CD4-positive, alpha-beta memory T cell (primary cell): ENCODE measurements at regions not wholly inside any gene's neighbourhood (a gene's known extent, or its start where the extent isn't known, plus 50 kb on each side); places are given as distances from the start of the nearest gene placed in this dataset.

Experiments
- CTCF ChIA-PET: fragments of 350-600 bp; sonication (Branson Sonifier 250); formaldehyde crosslinking; loops from one replicate; lab custom pipeline; 2021; ENCODE audit warnings: inconsistent platforms; ENCODE audit not compliant: partially characterized antibody; lab: Charles Lee
- POLR2A ChIA-PET: fragments of 350-600 bp; sonication (Branson Sonifier 250); formaldehyde crosslinking; loops from one replicate; lab custom pipeline; 2021; ENCODE audit not compliant: partially characterized antibody; lab: Charles Lee
- DNase-seq, 5 donors: peaks; one replicate each; pipeline versions ENCODE4 v3.0.0 to v3.0.0-alpha.2; 2020 to 2022; ENCODE audit warnings: mixed read lengths in 1 of 5
- H3K27ac ChIP-seq: one replicate; pipeline ENCODE4 v1.7.0; 2013; ENCODE audit warnings: low read depth, low read length
- H3K27me3 ChIP-seq: 2 replicates; pipeline ENCODE4 v1.7.0; 2013; ENCODE audit warnings: mild to moderate bottlenecking, low read length, moderate library complexity; ENCODE audit not compliant: insufficient read depth
- H3K36me3 ChIP-seq: 2 replicates; pipeline ENCODE4 v1.7.0; 2013; ENCODE audit warnings: mild to moderate bottlenecking, low read length, moderate library complexity; ENCODE audit not compliant: insufficient read depth
- H3K4me1 ChIP-seq: 2 replicates; pipeline ENCODE4 v1.7.0; 2013; ENCODE audit warnings: mild to moderate bottlenecking, low read length, moderate library complexity; ENCODE audit not compliant: insufficient read depth
- H3K4me3 ChIP-seq, 2 donors: one replicate each; pipeline ENCODE4 v1.7.0; 2013; ENCODE audit warnings: low read length in 2 of 2, mild to moderate bottlenecking in 1 of 2
- H3K9me3 ChIP-seq, 2 donors: one replicate each; pipeline ENCODE4 v1.7.0; 2013; ENCODE audit warnings: low read length in 2 of 2, control low read depth in 1 of 2; ENCODE audit not compliant: control insufficient read depth in 1 of 2
- H3K27ac Mint-ChIP-seq, 7 donors: one replicate each; pipeline ENCODE4 v1.8.0; 2020 to 2021; ENCODE audit warnings: mixed read lengths in 7 of 7, mild to moderate bottlenecking in 6 of 7, inconsistent platforms in 3 of 7, moderate library complexity in 3 of 7
- H3K27me3 Mint-ChIP-seq, 2 donors: one replicate each; pipeline ENCODE4 v1.8.0; 2020 to 2021; ENCODE audit warnings: mixed read lengths in 2 of 2
- H3K36me3 Mint-ChIP-seq, 2 donors: one replicate each; pipeline ENCODE4 v1.8.0; 2020 to 2021; ENCODE audit warnings: mixed read lengths in 2 of 2, inconsistent platforms in 1 of 2, mild to moderate bottlenecking in 1 of 2
- H3K4me1 Mint-ChIP-seq, 4 donors: one replicate each; pipeline ENCODE4 v1.8.0; 2020 to 2021; ENCODE audit warnings: mixed read lengths in 4 of 4, mild to moderate bottlenecking in 1 of 4
- H3K4me3 Mint-ChIP-seq, 8 donors: one replicate each; pipeline ENCODE4 v1.8.0; 2020 to 2021; ENCODE audit warnings: mixed read lengths in 8 of 8, mild to moderate bottlenecking in 7 of 8, moderate library complexity in 6 of 8, inconsistent platforms in 3 of 8
- H3K9me3 Mint-ChIP-seq, 8 donors: one replicate each; pipeline ENCODE4 v1.8.0; 2020 to 2021; ENCODE audit warnings: mixed read lengths in 8 of 8, mild to moderate bottlenecking in 5 of 8, inconsistent platforms in 3 of 8, moderate library complexity in 1 of 8
- intact Hi-C: fragments of 100-400 bp; cut with micrococcal nuclease; formaldehyde crosslinking; loops from one replicate; pipeline ENCODE4 v1.15.1; 2023

DNA sequence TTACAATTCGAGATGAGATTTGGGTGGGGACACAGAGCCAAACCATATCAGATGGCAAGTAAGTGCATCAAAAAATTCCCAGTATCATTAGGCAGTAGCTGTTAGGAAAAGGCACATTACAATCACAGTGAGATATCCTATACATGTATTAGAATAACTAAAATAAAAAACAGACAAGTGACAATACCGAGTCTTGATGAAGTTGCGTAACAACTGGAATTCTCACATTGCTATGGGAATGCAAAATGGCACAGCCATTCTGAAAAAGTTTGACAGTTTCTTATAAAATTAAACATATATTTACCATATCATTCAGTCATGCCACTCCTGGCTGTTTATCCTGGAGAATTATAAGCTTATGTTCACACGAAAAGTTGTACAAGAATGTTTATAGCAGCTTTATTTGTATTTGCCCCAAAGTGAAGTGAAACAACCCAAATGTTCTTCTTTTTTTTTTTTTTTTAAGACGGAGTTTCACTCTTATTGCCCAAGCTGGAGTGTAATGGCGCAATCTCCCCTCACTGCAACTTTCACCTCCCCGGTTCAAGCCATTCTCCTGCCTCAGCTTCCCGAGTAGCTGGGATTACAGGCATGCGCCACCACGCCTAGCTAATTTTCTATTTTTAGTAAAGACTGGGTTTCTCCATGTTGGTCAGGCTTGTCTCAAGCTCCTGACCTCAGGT, 93.1 kb upstream of the TLE1 start:
- Histone ChIP-seq H3K27ac (no peak overlapping the region), H3K4me3 (no peak overlapping the region), H3K9me3 (no peaks in the 10 kb centered on the region), H3K4me1 (no peaks in the 10 kb centered on the region), H3K27me3 (no peaks in the 10 kb centered on the region), H3K36me3 (no peaks in the 10 kb centered on the region)
- no peaks in the 10 kb centered on the region for H3K27me3 Mint-ChIP-seq
- intact Hi-C loops, result no loop called here
- ChIA-PET POLR2A (no interaction called here), CTCF (no interaction called here)
- no peak overlapping the region for H3K27ac Mint-ChIP-seq
- no peaks in the 10 kb centered on the region for H3K4me1 Mint-ChIP-seq
- no peak overlapping the region for H3K4me3 Mint-ChIP-seq
- peaks cover 0 to 4% (median 2%) of the 10 kb centered on the region in 8 donors for H3K9me3 Mint-ChIP-seq
- no peak for DNase-seq
- H3K36me3 Mint-ChIP-seq, result no peaks in the 10 kb centered on the region

GRCh38 chr9:81787747-81788632, 98.6 kb upstream of the TLE1 start:
- Mint-ChIP-seq H3K9me3 (peaks cover 0 to 8% (median 0%) of the 10 kb centered on the region in 8 donors), H3K36me3 (no peaks in the 10 kb centered on the region), H3K4me1 (no peaks in the 10 kb centered on the region), H3K27ac (no peak overlapping the region), H3K27me3 (no peaks in the 10 kb centered on the region), H3K4me3 (no peak overlapping the region)
- ChIA-PET CTCF (no interaction called here), POLR2A (no interaction called here)
- no peaks in the 10 kb centered on the region for H3K9me3 ChIP-seq
- H3K27me3 ChIP-seq, result no peaks in the 10 kb centered on the region
- no peak overlapping the region for H3K27ac ChIP-seq
- no peak overlapping the region for H3K4me3 ChIP-seq
- H3K4me1 ChIP-seq, result no peaks in the 10 kb centered on the region
- intact Hi-C loops, result no loop called here
- DNase-seq, result no peak
- H3K36me3 ChIP-seq, result no peaks in the 10 kb centered on the region

GRCh38 chr9:81789721-81790120, 100.4 kb upstream of the TLE1 start:
- H3K4me3 Mint-ChIP-seq, result no peak overlapping the region
- H3K4me1 Mint-ChIP-seq, result no peaks in the 10 kb centered on the region
- no peaks in the 10 kb centered on the region for H3K36me3 Mint-ChIP-seq
- H3K4me1 ChIP-seq, result no peaks in the 10 kb centered on the region
- no peaks in the 10 kb centered on the region for H3K27me3 ChIP-seq
- CTCF ChIA-PET, result no interaction called here
- no peaks in the 10 kb centered on the region for H3K9me3 ChIP-seq
- POLR2A ChIA-PET, result no interaction called here
- H3K27me3 Mint-ChIP-seq, result no peaks in the 10 kb centered on the region
- intact Hi-C loops, result no loop called here
- DNase-seq, result no peak
- H3K9me3 Mint-ChIP-seq, result peaks cover 0 to 6% (median 2%) of the 10 kb centered on the region in 8 donors
- no peak overlapping the region for H3K4me3 ChIP-seq
- H3K27ac ChIP-seq, result no peak overlapping the region
- H3K27ac Mint-ChIP-seq, result no peak overlapping the region
- no peaks in the 10 kb centered on the region for H3K36me3 ChIP-seq

GRCh38 chr9:81790166-81790565, 100.8 kb upstream of the TLE1 start:
- Histone ChIP-seq H3K27me3 (no peaks in the 10 kb centered on the region), H3K9me3 (no peaks in the 10 kb centered on the region), H3K27ac (no peak overlapping the region), H3K4me1 (no peaks in the 10 kb centered on the region), H3K4me3 (no peak overlapping the region), H3K36me3 (no peaks in the 10 kb centered on the region)
- H3K9me3 Mint-ChIP-seq, result peaks cover 0 to 6% (median 2%) of the 10 kb centered on the region in 8 donors
- ChIA-PET POLR2A (no interaction called here), CTCF (no interaction called here)
- no peaks in the 10 kb centered on the region for H3K27me3 Mint-ChIP-seq
- H3K4me3 Mint-ChIP-seq, result no peak overlapping the region
- no peaks in the 10 kb centered on the region for H3K36me3 Mint-ChIP-seq
- H3K4me1 Mint-ChIP-seq, result no peaks in the 10 kb centered on the region
- DNase-seq, result no peak
- H3K27ac Mint-ChIP-seq, result no peak overlapping the region
- intact Hi-C loops, result no loop called here

- intact Hi-C loops, result no loop called here
- H3K27me3 Mint-ChIP-seq, result no peaks in the 10 kb centered on the region
- peaks cover 0 to 8% (median 3%) of the 10 kb centered on the region in 8 donors for H3K9me3 Mint-ChIP-seq
- Histone ChIP-seq H3K27me3 (no peaks in the 10 kb centered on the region), H3K9me3 (no peaks in the 10 kb centered on the region), H3K4me1 (no peaks in the 10 kb centered on the region), H3K36me3 (no peaks in the 10 kb centered on the region), H3K27ac (no peak overlapping the region), H3K4me3 (no peak overlapping the region)
- H3K27ac Mint-ChIP-seq, result no peak overlapping the region
- ChIA-PET POLR2A (no interaction called here), CTCF (no interaction called here)
- DNase-seq, result no peak
- H3K4me1 Mint-ChIP-seq, result no peaks in the 10 kb centered on the region
- H3K4me3 Mint-ChIP-seq, result no peak overlapping the region
- H3K36me3 Mint-ChIP-seq, result no peaks in the 10 kb centered on the region
Measured at GRCh38 chr9:81791076-81791475, 101.7 kb upstream of the TLE1 start.

DNA sequence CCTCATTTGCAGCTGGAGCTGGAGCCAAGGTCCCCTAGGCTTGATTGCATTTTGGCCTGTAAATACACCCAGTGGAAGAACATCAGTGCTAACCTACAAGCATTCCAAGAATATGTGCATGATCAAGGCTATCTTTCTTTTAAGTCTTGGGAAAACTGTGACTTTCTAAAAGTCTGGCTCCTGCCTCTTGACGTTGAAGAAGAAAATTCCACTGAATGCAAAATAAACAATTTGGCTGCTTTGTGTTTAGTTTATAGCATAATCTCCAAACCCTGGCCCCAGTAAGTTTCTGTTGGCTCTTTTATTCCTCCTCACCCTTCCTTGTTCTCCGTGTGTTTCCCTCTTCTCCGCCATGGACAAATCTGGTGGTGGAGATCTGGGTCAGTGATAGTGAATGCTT, 109.3 kb upstream of the TLE1 start:
- H3K27me3 ChIP-seq, result no peaks in the 10 kb centered on the region
- H3K4me1 ChIP-seq, result no peaks in the 10 kb centered on the region
- Mint-ChIP-seq H3K27me3 (no peaks in the 10 kb centered on the region), H3K4me3 (no peak overlapping the region), H3K9me3 (peaks cover 0 to 8% (median 3%) of the 10 kb centered on the region in 8 donors), H3K27ac (no peak overlapping the region), H3K4me1 (no peaks in the 10 kb centered on the region), H3K36me3 (no peaks in the 10 kb centered on the region)
- H3K4me3 ChIP-seq, result no peak overlapping the region
- H3K36me3 ChIP-seq, result no peaks in the 10 kb centered on the region
- POLR2A ChIA-PET, result no interaction called here
- DNase-seq, result no peak
- no peaks in the 10 kb centered on the region for H3K9me3 ChIP-seq
- CTCF ChIA-PET, result no interaction called here
- no peak overlapping the region for H3K27ac ChIP-seq
- intact Hi-C loops, result no loop called here

- peaks cover 0 to 5% (median 2%) of the 10 kb centered on the region in 8 donors for H3K9me3 Mint-ChIP-seq
- H3K27me3 ChIP-seq, result no peaks in the 10 kb centered on the region
Measured at GRCh38 chr9:81801190-81801589, 111.8 kb upstream of the TLE1 start.

More at GRCh38 chr9:81801190-81801589, 111.8 kb upstream of the TLE1 start:
- H3K9me3 ChIP-seq, result no peaks in the 10 kb centered on the region
- Mint-ChIP-seq H3K4me3 (no peak overlapping the region), H3K36me3 (no peaks in the 10 kb centered on the region), H3K27ac (no peak overlapping the region), H3K27me3 (no peaks in the 10 kb centered on the region), H3K4me1 (no peaks in the 10 kb centered on the region)
- DNase-seq, result no peak
- H3K36me3 ChIP-seq, result no peaks in the 10 kb centered on the region
- no peak overlapping the region for H3K27ac ChIP-seq
- CTCF ChIA-PET, result no interaction called here
- H3K4me1 ChIP-seq, result no peaks in the 10 kb centered on the region
- intact Hi-C loops, result no loop called here
- POLR2A ChIA-PET, result no interaction called here
- no peak overlapping the region for H3K4me3 ChIP-seq
